Hematopoietic multipotent progenitor cell treated with erythropoietin and hydrocortisone succinate and interleukin-3 and kit ligand, for 15 days (in vitro differentiated cells): ENCODE measurements at regions not wholly inside any gene's neighbourhood (a gene's known extent, or its start where the extent isn't known, plus 50 kb on each side); places are given as distances from the start of the nearest gene placed in this dataset.

ENCODE experiments used
- DNase-seq: peaks from one replicate; pipeline ENCODE4 v3.0.0-alpha.2; 2015; ENCODE audit warnings: low spot score

DNA sequence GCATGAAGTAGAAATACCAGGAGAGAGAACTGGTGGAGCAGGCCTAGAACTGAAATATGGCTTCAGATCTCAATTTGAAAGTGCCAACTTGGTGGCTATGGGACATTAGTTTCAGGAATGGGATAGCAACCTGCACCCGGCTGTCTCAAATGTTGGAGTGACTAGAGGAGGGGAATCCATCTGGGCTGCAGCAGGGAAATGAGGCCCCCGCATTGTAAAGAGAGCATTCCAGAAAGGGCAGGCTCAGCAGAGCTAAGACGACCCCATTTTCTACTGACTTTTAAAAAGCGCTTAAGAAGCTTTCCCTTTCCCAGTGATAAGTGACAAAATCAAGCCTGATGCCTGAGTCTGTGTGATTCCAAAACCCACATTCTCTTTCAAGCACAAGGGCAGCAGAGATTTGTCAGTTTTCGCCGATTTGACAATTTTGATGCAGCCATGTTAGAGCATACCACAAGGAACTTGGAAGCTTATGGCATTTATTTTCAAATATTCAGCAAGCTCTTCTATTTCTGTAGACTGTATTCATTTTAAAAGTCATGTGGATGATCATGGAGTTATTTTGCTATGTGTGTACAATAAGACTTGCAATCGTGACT lies 119.8 kb upstream of the ARHGAP28 start:
- DNase-seq, result no peak

DNA sequence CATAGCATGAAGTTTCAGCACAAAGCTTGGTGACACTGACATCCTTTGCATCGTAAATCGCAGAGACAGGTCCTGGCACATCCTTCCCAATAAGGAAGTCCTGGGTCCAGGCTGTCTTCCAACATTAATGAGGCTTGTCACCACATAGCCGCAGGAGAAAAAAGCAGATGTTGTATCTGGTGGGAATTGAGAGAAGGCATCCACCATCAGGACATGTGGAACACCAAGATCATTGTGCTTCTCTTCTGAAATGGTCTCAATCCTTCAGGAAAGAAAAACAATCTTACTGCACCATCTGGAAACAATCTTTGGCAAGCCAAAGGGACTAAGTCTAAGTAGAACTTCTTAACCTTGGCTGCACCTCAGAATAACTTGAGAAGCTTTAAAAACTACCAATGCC lies 119.0 kb upstream of the ARHGAP28 start:
- DNase-seq, result no peak

DNA sequence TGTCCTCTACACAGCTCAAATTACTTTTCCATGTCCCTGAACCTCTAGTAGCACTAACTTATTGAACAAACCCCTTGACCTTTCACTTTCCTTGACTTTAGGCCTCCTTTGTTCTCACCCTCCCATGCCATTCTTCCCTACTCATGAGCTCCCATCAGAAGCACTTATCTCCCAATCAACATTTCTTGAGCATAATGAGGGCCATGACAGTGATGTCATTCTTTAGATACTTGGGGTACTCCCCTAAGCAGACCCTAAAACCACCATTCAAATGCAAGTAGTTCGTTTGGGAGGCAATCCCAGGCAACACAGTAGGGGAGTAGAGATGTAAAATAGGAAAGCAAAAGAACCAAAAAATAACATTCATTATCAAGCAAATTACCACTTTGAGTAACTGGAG lies 115.9 kb upstream of the ARHGAP28 start:
- no peak for DNase-seq

DNA sequence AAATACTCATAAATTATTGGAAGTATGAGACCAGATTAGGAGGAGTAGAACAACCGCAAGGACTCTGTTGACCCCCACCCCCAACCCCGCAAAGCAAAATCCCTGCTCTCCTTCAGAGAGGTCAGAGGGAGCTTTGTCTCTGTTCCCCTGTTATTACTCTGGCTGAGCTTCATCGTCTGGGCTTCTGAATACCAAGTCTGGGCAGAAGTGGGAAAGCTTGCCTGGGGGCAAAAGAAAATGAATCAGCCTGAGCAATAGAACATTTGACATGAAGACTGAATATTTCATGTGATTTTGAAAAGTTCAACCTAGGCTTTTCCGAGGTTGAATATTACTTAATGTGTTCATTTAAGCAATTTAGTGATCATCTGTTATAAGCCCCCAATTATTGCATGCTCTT lies 114.6 kb upstream of the ARHGAP28 start:
- DNase-seq, result no peak

DNA sequence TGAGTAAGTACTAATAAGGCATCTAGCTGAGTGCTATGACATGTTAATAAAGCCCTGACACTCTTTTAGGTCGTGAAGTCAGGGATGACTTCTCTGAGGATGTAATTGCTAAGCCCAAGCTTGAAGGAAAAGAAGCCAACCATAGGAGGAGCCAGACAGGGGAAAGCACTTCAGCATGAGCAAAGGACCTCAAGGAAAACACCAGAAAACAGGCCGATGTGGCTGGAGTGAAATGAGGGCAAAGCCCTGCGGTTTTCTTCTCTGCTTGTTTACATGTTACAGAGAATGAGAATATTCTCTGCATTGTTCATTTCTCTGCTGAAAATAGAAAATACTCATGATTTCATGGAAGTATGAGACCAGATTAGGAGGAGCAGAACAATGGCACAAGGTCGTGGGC lies 112.5 kb upstream of the ARHGAP28 start:
- no peak for DNase-seq

DNA sequence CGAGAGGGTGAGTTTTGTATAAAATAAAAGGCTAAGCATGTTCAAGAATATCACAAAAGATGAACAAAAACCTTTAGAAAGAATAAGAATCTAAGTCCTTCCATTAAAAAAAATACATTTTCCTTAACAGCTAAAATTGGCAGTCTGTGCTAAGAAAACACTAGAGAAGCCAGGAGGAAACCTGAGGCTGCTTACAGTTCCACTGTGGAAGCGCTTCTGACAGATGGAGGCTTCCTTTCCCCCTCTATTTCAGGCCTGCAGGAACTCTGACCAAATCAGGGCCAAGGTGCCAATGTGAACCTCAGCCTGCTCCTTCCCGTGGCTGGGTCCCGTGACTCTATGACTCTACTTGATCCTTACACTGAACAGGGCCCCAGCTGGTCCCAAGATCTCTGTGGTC lies 108.1 kb upstream of the ARHGAP28 start:
- DNase-seq, result no peak

DNA sequence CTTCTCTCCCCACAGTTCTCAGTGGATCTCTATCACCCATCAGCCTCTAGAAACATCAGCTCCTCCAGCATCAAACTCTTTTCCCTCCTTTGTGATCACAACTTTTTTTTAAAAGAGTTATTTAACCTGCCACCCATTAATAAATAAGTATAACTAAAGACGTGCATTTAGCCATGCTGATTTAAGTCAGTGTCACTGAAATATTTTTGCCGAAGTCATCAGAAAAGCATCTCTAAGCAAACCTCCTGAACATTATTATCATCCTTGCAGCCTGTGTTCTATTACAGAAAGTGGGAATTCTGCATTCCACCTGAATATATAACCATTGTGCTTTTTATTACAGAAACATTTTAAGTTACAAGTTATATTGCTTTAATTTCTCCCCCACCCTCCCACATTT lies 106.2 kb upstream of the ARHGAP28 start:
- DNase-seq, result no peak

DNA sequence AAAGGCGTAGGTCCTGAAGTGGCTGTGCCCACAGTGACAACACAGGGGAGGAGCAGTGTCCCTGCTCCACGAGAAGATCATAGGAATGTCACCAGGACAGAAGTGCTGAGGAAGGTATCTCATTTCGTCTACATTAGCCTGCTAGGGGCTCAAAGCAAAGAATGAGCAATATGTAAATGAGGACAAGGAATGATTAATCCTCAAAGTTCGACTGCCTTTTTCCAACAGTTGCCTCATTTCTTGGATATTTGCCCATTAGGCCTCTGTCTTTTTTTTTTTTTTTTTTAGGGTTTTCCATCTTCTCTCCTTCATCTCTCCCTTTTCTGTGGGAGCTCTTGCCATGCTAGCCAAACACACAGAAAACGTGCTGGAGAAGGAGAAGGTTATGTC lies 105.2 kb upstream of the ARHGAP28 start:
- DNase-seq, result no peak

DNA sequence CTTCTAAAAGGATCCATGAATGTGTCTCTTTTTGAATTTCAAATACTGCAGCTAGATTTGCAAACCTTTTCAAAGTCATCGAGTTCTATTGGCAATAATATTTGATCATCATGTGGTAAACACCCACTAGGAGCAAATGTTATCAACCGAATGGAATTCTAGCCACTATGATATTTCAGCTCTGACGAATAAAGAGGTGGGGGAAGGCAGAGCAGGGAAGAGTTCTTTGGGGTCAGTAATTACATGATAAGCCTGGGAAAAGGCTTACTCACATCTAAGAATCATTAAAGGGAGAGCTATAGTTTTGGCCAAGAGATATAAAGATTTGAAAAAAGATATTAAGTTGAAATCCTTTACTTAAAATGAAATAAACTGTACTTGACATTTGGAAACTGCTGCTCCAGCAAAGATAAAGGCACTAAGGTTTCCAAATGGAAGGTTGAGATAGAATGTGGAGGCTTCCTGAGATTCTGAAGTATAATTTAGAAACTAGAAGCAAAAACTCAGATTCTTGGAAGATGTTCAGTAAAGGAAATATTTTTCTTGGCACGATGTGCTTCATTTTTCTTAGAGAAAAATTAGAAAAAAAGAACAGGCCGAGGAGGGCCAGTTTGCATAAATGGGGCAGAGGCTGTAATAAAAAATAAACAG lies 104.7 kb upstream of the ARHGAP28 start:
- no peak for DNase-seq

DNA sequence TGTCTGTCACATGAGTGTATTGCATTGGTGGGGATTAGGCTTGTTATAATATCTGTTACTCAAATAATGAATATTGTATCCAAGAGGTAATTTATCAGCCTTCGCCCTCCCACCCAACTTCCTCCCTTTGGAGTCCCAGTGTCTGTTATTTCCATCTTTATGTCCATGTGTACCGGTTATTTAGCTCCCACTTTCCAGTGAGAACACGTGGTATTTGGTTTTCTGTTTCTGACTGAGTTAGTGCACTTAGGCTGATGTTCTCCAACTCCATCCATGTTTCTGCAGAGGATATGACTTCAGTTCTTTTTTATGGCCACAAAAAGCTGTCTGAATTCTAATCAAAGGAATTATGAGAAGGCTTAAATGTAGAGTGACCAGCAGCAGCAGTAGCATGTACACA lies 104.0 kb upstream of the ARHGAP28 start:
- DNase-seq, result no peak

DNA sequence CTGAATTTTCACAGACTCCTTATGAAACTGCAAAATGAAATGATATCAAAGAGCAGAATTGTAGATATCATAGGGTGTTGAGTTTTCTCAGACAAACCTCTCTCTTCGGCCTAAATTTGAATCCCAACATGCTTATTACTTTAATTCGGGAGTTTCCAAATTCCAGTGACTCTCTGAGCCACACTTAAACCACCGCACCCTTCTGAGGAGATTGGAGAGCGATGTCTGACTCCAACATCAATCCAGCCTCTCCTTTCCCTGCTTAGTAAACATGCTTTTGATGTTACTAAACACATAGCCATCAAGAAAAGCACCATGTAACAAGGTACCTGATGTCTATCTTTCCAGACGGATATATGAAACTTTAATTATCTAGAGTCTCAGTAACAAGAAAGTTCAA lies 103.1 kb upstream of the ARHGAP28 start:
- no peak for DNase-seq

DNA sequence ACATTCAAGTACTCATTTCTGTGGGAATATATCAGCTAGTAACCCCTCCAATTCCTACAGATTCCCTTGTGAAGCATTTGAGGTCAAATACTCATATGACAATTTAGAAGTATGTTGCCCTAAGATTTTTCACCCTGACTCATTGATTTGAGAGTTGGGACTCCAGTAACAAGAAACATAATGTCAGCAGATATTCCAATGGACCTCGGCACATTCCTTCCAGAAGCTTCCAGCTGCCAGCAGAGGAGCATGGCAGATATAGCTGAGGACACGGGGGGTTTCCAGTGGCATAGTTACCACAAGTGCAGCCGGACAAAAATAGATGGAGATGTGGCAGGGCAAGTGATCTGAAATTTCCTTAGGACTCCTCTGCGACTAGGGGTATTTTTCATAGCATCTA lies 101.9 kb upstream of the ARHGAP28 start:
- no peak for DNase-seq

DNA sequence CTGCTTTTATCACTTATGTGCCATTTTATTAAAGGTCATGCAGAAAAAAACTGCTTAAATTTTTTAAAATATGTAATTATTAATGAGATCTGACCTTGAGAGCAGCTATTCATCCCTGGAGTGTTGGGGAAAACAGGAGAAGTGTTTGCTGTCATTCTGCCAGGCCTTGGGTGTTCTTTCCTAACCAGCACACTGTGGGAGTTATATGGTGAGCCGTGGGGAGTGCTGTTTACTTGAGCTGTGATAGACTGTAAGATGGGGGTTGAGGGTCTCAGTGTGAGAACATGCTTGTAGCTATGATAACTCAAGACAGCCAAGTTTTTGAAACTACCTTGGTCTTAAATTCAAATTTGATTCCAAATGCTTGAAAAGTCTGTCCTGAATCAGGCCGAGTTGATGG lies 101.3 kb upstream of the ARHGAP28 start:
- no peak for DNase-seq

DNA sequence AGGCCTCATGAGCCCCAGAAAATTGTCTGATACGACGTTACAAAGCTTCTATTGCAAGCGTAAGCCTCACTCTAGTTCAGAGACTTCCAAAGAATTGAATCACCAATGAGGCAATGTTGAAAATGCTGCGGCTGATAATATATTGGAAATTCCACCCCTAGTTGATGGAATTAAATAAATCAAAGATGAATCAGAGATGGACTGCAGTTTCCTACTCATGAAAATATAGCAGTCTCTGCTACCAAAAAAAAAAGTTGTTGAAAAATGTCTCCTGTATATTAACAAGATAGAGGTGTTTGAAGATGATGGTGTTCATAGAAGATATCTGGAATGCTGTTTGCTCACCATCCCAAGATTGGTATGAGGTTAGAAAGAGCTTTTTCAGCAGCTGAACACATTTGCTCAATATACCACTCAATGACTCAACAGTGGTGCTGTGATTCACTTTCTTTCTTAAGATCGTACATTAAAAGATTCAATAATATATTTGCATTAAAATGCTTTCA lies 99.8 kb upstream of the ARHGAP28 start:
- no peak for DNase-seq

DNA sequence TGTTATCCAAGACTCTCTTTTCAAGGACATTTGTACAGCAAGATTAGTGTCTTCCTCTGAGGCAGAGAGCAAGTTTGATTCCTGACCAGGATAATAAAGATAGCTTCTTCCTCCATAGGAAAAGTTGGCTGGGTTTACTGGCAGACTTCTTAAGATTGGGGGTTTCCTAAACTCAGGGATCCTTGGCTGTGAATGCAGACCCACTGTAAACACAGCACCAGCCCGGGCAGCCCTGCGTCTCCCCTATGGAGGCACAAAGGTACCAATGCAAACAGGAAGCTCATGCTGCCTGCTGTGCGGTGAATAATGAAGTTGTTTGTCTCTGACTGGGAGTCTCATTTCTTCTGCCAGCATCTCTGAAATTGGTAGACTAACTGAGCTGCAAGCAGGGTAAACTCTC lies 96.2 kb upstream of the ARHGAP28 start:
- DNase-seq, result no peak

DNA sequence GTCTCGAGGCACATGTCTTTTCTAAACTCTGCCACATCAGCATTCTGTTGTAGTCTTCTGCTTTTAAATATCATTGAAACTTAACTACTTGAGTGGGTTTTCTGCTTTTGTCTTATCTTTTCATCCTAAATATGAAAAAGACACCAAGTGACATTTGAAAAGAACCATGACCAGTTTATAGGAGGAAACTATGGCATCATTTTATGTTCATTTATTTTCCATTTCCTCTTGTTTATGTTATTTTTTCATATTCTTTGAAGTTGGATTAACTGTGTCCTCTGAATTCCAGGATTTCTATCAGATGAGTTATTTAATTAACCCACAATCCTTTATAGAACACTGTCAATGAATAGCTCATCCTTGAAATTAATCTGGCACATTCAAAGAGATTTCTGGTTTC lies 93.4 kb upstream of the ARHGAP28 start:
- DNase-seq, result no peak

DNA sequence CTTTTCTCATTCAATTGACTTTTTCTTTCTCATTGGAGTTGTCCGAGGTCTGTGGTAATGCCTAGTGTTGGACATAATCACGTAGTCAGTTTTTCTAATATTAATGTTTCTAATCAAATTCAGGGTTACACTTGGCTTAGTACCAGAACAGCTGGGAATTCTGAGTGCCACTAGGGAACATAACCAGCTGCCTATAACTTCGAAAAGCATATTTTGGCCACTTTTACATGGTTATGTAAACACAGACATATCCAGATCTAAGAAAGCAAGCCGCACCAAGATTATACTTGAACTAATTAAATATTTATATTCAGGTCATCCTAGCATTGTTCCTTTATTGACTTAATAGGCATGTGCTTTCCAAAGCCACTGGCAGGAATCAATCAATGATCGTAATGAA lies 91.1 kb upstream of the ARHGAP28 start:
- no peak for DNase-seq

DNA sequence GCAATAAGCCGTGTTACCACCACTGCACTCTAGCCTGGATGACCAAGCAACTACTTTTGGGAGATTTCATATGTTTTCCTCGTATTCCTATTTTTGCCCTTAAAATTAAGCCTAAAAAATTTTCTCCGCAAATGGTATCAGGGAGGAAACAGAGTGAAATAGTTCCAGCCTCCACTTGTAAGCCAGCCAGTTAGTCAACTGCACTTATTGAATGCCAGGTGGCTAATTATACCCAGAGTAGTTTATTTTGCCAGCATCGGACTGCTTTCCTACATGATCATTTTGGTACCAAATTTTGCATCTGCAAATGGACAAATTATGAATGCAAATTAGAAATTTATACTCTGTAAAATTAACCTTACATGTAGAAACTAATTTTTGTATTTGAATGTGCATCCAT lies 90.2 kb upstream of the ARHGAP28 start:
- no peak for DNase-seq

DNA sequence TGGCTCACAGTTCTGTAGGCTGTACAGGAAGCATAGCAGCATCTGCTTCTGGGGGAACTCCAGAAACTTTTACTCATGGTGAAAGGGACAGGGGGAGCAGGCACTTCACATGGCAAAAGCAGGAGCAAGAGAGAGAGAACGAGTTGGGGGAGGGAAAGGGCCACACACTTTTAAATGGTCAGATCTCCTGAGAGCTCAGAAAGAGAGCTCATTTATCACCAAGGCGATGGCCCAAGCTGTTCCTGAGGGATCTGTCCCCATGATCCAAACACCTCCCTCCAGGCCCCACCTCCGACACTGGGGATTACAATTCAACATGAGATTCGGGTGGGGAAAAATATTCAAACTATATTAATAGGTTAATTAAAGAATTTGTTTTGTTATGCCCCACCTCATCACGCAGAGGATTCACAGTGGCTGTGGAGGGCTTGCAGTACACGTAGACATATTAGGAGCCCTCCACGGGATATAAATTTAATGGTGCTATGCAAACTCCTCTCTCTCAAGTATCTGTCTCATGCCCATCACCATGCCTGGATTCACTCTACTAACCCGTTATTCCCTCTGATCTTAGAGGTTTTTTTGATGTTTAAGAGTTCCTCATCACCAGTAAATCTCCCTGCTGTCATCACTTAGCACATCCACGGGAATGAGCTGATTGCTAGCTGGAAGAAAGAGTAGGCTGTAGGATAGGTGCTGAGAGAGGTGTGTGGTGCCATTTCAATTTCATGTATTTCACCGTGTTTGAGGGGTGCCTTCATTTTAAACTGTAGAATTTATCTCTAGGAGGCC lies 84.5 kb upstream of the ARHGAP28 start:
- DNase-seq, result no peak

DNA sequence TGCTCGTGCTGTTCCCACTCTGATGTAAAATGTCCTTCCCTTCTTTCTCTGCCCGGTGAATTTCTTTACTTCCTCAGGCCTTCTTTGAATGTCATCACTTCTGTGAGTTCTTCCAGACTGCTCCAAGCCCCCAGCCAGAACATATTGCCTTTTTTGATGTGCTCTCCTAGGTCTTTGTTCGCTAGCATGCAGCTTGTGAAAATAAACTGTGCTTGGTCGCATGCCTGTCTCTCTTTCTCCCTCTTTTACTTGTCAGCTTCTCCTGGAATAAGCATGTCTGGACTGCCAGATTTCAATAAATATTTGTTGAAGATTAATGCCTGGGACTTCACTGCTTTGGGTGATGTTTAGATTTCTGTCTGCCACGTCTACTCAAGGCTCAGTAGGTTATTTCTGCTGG lies 82.7 kb upstream of the ARHGAP28 start:
- no peak for DNase-seq

DNA sequence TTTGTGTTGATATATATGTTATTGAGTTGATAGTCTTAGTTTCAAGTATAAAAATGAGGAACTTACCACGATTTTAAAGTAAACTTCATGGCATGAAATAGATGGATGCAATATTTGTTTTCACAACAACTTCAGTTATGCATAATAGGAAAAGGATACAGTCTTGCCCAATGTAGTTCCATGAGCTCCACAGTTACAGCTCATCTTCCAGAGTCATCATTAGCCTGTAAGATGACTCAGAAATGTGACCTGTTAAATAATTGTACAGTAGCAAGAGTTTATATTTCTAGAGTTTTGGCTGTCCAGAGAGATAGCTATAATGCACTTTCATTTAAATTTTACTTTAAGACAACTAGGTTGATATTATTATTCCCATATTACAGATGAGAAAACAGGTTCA lies 80.9 kb upstream of the ARHGAP28 start:
- DNase-seq, result no peak

DNA sequence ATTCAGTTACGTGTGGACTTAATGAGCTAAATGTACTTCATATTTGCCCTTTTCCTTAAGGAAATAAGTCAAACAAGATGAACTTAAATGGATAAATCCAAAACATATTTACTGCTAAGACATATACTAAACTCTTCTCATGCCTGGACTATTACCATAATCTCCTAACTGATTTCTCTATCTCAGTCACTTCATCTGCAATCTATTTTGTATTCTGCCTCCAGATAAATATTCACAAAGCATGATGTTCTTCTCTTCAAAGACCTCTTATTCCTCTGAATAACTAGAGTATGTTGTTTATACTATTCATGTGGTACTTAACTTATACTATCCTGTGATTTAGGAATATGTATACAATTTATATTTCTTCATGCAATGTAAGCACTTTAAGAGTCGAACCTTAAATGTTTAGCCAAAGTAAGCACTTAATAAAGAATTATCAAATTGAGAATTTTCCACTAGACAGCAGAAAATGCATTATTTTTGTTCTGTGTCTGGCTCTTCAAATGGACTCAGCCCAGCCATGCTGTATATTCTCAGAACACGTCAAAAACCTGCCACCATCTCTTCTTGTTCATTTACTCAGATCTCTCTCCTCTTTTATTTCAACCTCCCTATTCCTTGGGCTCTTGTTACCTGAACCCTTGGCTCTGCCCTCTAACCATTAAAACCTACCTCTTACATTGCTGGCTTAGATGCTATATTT lies 79.9 kb upstream of the ARHGAP28 start:
- DNase-seq, result no peak

DNA sequence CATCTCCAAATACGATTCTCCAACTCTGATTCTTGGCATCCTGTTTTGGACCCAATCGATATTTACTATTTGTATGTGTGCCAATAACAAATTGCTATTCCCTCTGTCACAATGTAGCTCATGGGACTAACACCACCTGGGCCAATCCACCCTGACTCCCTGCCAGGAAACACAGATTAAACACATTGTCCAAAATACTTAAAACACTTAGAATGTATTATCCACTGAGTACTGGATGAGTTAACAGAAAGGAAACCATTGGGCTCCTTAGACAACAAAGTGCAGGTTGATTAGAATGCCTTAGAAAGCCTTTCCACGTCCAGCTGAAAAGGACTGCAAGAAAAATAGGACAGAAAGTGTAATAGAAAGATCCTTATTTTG lies 79.4 kb upstream of the ARHGAP28 start:
- DNase-seq, result no peak
